GM20000 (cell line): ENCODE measurements at regions not wholly inside any gene's neighbourhood (a gene's known extent, or its start where the extent isn't known, plus 50 kb on each side); places are given as distances from the start of the nearest gene placed in this dataset.
"Not testable (repeated sequence)": the region's sequence is repeated elsewhere in the genome, so short reads cannot be mapped to it uniquely, and the experiment has no call there.

Source experiments
- DNase-seq: peaks from one replicate; pipeline ENCODE4 v3.0.0; 2012; ENCODE audit warnings: low spot score
- TF ChIP-seq, protein P1 (sequence below): IDR thresholded peaks from 2 replicates; pipeline ENCODE4 v1.5.1; 2012; ENCODE audit warnings: mild to moderate bottlenecking, control low read depth; ENCODE audit errors: extremely low read depth, missing control alignments

DNA sequence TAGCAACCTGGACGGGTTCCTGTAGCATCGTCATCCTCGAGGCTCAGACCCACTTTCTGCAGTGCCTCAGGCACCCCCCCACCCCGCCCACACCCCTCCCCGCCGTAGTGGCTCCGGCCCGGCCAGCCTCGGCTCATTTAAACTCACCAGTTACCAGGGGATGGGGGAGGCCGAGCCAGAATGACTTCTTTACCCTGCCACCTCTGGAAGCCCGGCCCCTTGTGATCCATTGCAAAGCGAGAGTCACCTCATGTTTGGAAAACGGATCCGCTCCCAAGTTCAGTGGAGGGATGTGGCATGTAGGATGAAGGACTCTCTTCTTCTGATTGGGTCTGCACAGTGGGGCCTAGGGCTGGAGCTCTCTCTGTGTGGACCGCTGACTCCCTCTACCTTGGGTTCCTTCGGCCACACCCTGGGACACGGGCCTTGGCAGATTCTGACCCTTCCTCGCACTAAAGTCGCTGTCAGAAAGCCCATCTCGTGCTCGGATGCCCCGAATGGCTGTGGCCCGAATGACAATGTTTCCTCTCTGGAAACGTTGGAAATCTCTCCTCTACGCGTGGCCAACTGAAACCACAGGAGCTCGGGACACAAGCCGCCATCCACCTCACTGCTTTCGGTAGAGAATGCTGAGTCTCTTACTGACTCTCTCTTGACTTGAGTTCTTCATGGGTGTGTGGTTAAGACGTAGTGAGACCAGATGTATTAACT is 3902.1 kb upstream of the OR11H1 start:
- DNase-seq = not testable (repeated sequence)

DNA sequence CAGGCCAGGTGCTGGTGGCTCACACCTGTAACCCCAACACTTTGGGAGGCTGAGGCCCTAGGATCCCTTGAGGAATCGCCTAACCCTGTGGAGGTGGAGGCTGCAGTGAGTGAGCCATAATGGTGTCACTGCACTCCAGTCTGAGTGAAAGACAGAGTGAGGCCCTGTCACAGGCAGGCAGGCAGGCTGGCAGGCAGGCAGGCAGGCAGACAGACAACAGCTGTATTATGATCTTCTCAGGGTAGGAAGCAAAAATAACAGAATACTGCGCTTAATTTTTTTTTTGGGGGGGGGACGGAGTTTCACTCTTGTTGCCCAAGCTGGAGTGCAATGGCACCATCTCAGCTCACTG is 3901.6 kb upstream of the OR11H1 start:
- TF ChIP-seq, protein P1, sequence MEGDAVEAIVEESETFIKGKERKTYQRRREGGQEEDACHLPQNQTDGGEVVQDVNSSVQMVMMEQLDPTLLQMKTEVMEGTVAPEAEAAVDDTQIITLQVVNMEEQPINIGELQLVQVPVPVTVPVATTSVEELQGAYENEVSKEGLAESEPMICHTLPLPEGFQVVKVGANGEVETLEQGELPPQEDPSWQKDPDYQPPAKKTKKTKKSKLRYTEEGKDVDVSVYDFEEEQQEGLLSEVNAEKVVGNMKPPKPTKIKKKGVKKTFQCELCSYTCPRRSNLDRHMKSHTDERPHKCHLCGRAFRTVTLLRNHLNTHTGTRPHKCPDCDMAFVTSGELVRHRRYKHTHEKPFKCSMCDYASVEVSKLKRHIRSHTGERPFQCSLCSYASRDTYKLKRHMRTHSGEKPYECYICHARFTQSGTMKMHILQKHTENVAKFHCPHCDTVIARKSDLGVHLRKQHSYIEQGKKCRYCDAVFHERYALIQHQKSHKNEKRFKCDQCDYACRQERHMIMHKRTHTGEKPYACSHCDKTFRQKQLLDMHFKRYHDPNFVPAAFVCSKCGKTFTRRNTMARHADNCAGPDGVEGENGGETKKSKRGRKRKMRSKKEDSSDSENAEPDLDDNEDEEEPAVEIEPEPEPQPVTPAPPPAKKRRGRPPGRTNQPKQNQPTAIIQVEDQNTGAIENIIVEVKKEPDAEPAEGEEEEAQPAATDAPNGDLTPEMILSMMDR = no peak
- no peak for DNase-seq

DNA sequence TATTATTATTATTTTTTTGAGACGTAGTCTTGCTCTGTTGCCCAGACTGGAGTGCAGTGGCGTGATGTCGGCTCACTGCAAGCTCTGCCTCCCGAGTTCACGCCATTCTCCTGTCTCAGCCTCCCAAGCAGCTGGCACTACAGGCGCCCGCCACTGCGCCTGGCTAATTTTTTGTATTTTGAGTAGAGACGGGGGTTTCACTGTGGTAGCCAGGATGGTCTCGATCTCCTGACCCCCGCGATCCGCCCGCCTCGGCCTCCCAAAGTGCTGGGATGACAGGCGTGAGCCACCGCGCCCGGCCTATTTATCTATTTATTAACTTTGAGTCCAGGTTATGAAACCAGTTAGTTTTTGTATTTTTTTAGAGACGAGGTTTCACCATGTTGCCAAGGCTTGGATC is 3901.0 kb upstream of the OR11H1 start:
- not testable (repeated sequence) for DNase-seq

DNA sequence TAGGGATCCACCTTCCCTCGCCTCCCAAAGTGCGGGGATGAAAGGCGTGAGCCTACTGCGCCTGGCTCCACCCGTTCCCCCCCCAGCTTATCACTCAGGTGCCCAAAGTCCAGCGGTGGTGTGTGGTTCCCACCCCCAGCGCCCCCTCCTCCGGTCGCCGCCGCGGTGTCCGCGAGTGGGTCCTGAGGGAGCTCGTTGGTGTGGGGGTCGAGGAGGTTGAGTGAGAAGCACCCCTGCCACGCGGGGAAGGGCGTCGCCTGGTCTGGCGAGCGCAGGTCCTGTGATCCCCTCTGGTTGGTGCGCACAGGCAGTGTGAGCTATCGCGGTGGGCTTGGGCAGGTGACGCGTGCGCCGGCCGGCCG is 3900.6 kb upstream of the OR11H1 start:
- DNase-seq = no peak

DNA sequence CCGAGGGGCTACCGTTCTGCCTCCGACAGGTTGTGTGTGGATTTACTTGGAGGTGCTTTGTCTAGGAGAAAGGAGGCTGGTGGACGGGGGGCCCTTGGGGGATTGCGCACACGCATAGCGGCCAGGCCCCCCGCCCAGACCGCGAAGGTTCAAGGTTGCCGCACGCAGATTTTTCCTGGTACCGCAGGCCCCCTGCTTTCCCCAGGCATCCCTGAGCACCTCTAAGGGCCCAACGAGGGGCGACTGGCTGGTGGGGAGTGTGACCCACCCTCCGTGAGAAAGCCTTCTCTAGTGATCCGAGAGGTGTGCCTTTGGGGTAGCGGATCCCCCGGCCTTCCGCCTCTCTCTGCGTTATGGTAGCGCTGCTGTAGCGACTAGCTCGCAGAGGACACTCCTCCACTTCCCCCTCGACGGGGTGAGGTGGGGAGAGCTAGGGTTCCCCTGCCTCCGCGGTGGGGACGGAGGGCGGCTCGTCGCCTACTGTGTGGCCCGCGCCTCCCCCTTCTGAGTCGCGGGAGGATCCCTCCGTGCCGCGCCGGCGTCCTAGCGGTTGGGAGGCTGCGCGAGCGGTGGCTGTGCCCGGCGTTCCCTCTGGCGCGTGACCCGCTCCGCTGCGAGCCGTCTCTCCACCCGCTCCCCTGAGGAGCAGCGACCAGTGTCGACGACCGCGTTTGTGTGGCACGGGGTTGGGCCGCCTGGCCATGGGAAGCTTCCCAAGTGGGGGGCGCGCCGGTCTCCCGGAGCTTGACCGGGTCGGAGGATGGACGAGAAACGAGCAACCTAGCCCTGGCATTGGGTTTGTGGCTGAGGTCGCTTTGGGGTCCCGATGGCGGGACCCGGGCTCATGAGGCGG is 3900.0 kb upstream of the OR11H1 start:
- TF ChIP-seq, protein P1 = no peak
- peak; percentile 62 for DNase-seq

More for the DNA sequence above, 3900.6 kb upstream of the OR11H1 start:
- TF ChIP-seq, protein P1 = no peak

DNA sequence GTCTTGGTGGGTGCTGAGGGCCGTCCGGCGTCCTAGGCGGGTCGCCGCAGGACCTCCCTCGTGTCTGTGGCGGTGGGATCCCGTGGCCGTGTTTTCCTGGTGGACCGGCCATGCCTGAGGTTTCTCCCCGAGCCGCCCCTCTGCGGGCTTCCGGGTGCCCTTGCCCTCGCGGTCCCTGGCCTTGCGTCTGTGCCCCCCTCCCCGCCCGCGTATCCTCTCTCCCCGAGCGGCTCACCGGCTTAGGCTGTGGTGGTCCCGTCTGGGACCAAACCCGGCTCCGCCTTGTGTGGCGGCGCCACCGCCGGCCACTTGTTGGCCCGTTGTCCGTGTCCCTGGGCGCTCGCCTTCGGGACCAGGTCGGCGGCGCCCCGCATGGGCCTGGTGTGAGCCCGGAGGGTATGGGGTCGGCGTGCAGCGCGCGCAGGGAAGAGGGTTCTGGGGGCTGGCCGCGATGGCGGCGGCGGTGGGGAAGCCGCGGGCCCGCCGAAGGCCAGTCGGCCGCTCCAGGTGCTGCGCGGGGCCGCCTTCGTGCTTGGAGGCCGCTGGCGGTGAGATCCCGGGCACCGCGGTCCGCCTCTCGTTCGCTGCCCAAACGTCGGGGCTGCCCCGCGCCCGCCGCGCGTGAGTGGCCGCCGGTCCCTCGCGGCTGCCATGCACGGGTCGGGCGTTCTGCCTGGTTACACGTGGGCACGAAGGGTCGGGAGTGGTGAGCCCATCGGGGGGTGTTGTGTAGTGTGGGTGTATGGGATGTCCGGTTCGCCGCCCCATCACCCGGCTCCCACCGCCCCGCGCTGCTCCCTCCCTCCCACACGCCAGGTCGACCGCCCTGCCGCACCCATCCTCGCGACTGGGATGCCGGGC is 3899.1 kb upstream of the OR11H1 start:
- TF ChIP-seq, protein P1 = no peak
- peak; percentile 34 for DNase-seq

DNA sequence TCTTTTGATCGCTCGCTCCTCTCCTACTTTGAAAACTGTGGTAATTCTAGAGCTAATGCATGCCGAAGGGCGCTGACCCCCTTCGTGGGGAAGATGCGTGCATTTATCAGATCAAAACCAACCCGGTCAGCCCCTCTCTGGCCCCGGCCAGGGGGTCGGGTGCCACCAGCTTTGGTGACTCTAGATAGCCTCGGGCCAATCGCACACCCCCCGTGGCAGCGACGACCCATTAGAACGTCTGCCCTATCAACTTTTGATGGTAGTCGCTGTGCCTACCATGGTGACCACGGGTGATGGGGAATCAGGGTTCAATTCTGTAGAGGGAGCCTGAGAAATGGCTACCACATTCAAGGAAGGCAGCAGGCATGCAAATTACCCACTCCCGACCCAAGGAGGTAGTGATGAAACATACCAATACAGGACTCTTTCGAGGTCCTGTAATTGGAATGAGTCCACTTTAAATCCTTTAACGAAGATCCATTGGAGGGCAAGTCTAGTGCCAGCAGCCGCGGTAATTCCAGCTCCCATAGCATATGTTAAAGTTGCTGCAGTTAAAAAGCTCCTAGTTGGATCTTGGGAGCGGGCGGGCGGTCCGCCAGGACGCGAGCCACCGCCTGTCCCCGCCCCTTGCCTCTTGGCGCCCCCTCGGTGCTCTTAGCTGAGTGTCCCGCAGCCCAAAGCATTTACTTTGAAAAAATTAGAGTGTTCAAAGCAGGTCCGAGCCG is 3898.2 kb upstream of the OR11H1 start:
- TF ChIP-seq, protein P1 = no peak
- peak; percentile 52 for DNase-seq

DNA sequence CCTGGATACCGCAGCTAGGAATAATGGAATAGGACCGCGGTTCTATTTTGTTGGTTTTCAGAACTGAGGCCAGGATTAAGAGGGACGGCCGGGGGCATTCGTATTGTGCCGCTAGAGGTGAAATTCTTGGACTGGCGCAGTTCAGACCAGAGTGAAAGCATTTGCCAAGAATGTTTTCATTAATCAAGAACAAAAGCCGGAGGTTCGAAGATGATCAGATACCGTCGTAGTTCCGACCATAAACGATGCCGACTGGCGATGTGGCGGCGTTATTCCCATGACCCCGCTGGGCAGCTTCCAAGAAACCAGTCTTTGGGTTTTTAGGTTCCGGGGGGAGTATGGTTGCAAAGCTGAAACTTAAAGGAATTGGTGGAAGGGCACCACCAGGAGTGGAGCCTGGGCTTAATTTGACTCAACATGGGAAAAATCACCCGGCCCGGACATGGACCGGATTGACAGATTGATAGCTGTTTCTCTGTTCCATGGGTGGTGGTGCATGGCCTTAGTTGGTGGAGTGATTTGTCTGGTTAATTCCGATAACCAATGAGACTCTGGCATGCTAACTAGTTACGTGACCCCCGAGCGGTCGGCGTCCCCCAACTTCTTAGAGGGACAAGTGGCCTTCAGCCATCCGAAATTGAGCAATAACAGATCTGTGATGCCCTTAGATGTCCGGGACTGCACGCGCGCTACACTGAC is 3897.5 kb upstream of the OR11H1 start:
- DNase-seq = not testable (repeated sequence)
